GM23338 (cell line): ENCODE measurements at regions not wholly inside any gene's neighbourhood (a gene's known extent, or its start where the extent isn't known, plus 50 kb on each side); places are given as distances from the start of the nearest gene placed in this dataset.

Experiments
- ATAC-seq: fragments of 200-7000 bp; cut with Tn5 transposase; 3 replicates; pipeline ENCODE4 v1.9.1; 2020
- DNase-seq: peaks from one replicate; pipeline ENCODE4 v3.0.0-alpha.2; 2015; ENCODE audit warnings: low spot score
- H2AFZ ChIP-seq: fragments of 200-600 bp; sonication (generic); 2 replicates; pipeline ENCODE4 v1.8.0; 2016; ENCODE audit warnings: antibody characterized with exemption, mild to moderate bottlenecking, moderate library complexity
- H3F3A ChIP-seq: fragments of 200-600 bp; sonication (generic); replicated peaks from 2 replicates; pipeline ENCODE4 v1.8.0; 2017; ENCODE audit warnings: antibody characterized with exemption, mixed run types, low read depth
- H3K27ac ChIP-seq: fragments of 200-600 bp; sonication (generic); 2 replicates; pipeline ENCODE4 v1.6.1; 2016; ENCODE audit warnings: low read depth
- H3K27me3 ChIP-seq: fragments of 200-600 bp; sonication (generic); 2 replicates; pipeline ENCODE4 v1.8.0; 2016; ENCODE audit warnings: mild to moderate bottlenecking, mixed run types, moderate library complexity; ENCODE audit not compliant: insufficient read depth
- H3K36me3 ChIP-seq: fragments of 200-600 bp; sonication (generic); 2 replicates; pipeline ENCODE4 v1.8.0; 2016; ENCODE audit warnings: mild to moderate bottlenecking; ENCODE audit not compliant: insufficient read depth
- H3K4me1 ChIP-seq: fragments of 200-600 bp; sonication (generic); 2 replicates; pipeline ENCODE4 v1.8.0; 2016; ENCODE audit warnings: mild to moderate bottlenecking, moderate library complexity; ENCODE audit not compliant: insufficient read depth
- H3K4me2 ChIP-seq: fragments of 200-600 bp; sonication (generic); 2 replicates; pipeline ENCODE4 v1.7.1; 2017; ENCODE audit warnings: mixed run types
- H3K4me3 ChIP-seq: fragments of 200-600 bp; sonication (generic); 2 replicates; pipeline ENCODE4 v1.6.1; 2016; ENCODE audit warnings: mixed run types
- H3K79me2 ChIP-seq: fragments of 200-600 bp; sonication (generic); replicated peaks from 2 replicates; pipeline ENCODE4 v1.8.0; 2017; ENCODE audit warnings: mild to moderate bottlenecking; ENCODE audit not compliant: insufficient read depth
- H3K9me2 ChIP-seq: fragments of 200-600 bp; sonication (generic); 2 replicates; pipeline ENCODE4 v1.8.0; 2017; ENCODE audit not compliant: insufficient read depth
- H4K20me1 ChIP-seq: fragments of 200-600 bp; sonication (generic); replicated peaks from 2 replicates; pipeline ENCODE4 v1.8.0; 2017; ENCODE audit warnings: mild to moderate bottlenecking; ENCODE audit not compliant: insufficient read depth
- H3K27ac Mint-ChIP-seq: 2 replicates; pipeline ENCODE4 v1.8.0; 2020; ENCODE audit warnings: inconsistent platforms, mild to moderate bottlenecking, moderate library complexity, mixed read lengths
- H3K27me3 Mint-ChIP-seq: 3 replicates; pipeline ENCODE4 v1.8.0; 2022; ENCODE audit warnings: low read depth, mild to moderate bottlenecking, moderate library complexity, mixed read lengths, inconsistent platforms; ENCODE audit not compliant: insufficient read depth, poor library complexity
- H3K36me3 Mint-ChIP-seq: 3 replicates; pipeline ENCODE4 v1.8.0; 2021; ENCODE audit warnings: low read depth, mild to moderate bottlenecking, inconsistent platforms, moderate library complexity, mixed read lengths
- H3K4me1 Mint-ChIP-seq: 3 replicates; pipeline ENCODE4 v1.8.0; 2020; ENCODE audit warnings: mild to moderate bottlenecking, inconsistent platforms, mixed read lengths
- H3K4me3 Mint-ChIP-seq: 3 replicates; pipeline ENCODE4 v1.8.0; 2021; ENCODE audit warnings: moderate library complexity, mild to moderate bottlenecking, inconsistent platforms, mixed read lengths
- H3K9me3 Mint-ChIP-seq: 3 replicates; pipeline ENCODE4 v1.8.0; 2020; ENCODE audit warnings: moderate library complexity, mild to moderate bottlenecking, inconsistent platforms, mixed read lengths
- CREB1 ChIP-seq: fragments of 250-450 bp; sonication (Bioruptor Pico); IDR thresholded peaks from 2 replicates; pipeline ENCODE4 v1.5.0; 2020; ENCODE audit warnings: low read depth, mild to moderate bottlenecking, moderate library complexity
- CTCF ChIP-seq, 2 experiments: fragments of 200-600 bp in 1 of 2; sonication (generic) in 1 of 2; conservative IDR thresholded peaks; 2 replicates each; pipeline versions ENCODE4 v1.5.1 to v1.6.1; 2016 to 2017; ENCODE audit warnings: antibody characterized with exemption in 2 of 2, low read depth in 2 of 2, mild to moderate bottlenecking in 2 of 2, moderate library complexity in 1 of 2
- EZH2 ChIP-seq: fragments of 200-600 bp; sonication (generic); IDR thresholded peaks from one replicate; pipeline ENCODE4 v1.8.0; 2017; ENCODE audit warnings: antibody characterized with exemption, mild to moderate bottlenecking, low read depth; ENCODE audit not compliant: unreplicated experiment
- EZH2phosphoT487 ChIP-seq: fragments of 200-600 bp; sonication (generic); IDR thresholded peaks from one replicate; pipeline ENCODE4 v1.8.1; 2018; ENCODE audit warnings: antibody characterized with exemption; ENCODE audit not compliant: unreplicated experiment
- NANOG ChIP-seq: IDR thresholded peaks from 2 replicates; pipeline ENCODE4 v1.6.1; 2016; ENCODE audit warnings: antibody characterized with exemption, borderline replicate concordance
- POLR2AphosphoS5 ChIP-seq: IDR thresholded peaks from 2 replicates; pipeline ENCODE4 v1.6.1; 2016; ENCODE audit warnings: antibody characterized with exemption, low read depth
- REST ChIP-seq: IDR thresholded peaks from one replicate; pipeline ENCODE4 v1.6.1; 2018; ENCODE audit warnings: antibody characterized with exemption; ENCODE audit not compliant: unreplicated experiment
- STAT1 ChIP-seq: IDR thresholded peaks from one replicate; pipeline ENCODE4 v1.6.1; 2016; ENCODE audit warnings: antibody characterized with exemption; ENCODE audit not compliant: unreplicated experiment
- ZNF114 ChIP-seq: fragments of 250-450 bp; sonication (Bioruptor Pico); IDR thresholded peaks from 2 replicates; pipeline ENCODE4 v1.5.0; 2020; ENCODE audit warnings: mild to moderate bottlenecking, moderate library complexity
- ZNF331 ChIP-seq: fragments of 250-450 bp; sonication (Bioruptor Pico); IDR thresholded peaks from 2 replicates; pipeline ENCODE4 v1.5.0; 2020; ENCODE audit warnings: low read depth, mild to moderate bottlenecking, moderate library complexity
- TF ChIP-seq, protein P1 (sequence below): IDR thresholded peaks from 2 replicates; pipeline ENCODE4 v1.6.1; 2016; ENCODE audit warnings: antibody characterized with exemption

DNA sequence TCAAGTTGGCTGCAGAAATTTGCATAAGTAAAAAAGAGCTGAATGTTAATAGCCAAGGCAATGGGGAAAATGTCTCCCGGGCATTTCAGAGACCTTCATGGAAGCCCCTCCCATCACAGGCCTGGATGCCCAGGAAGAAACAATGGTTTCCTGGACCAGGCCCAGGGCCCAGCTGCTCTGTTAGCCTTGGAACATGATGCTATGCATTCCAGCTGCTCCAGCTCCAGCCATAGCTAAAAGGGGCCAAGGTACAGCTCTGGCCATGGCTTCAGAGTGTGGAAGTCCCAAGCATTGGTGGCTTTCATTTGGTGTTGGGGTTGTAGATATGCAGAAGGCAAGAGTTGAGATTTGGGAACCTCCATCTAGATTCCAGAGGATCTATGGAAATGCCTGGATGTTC, 508.3 kb downstream of the SPRY1 start (continued):
- TF ChIP-seq CTCF (conservative IDR thresholded peaks at IDR 0.05; ENCODE audit: low read depth in 2 of 2) (no peak), CREB1 (CRISPR knock-in tag) (no peak), EZH2 (no peak), EZH2phosphoT487 (no peak), ZNF331 (CRISPR knock-in tag) (no peak), NANOG (no peak), REST (no peak)

GRCh38 chr4:123913598-123913997, 517.0 kb downstream of the SPRY1 start:
- H3K27me3 ChIP-seq = no peaks in the 10 kb centered on the region
- H3K9me2 ChIP-seq = no peaks in the 10 kb centered on the region
- H2AFZ ChIP-seq = no peak overlapping the region
- H3K79me2 ChIP-seq = no peaks in the 10 kb centered on the region
- no peaks in the 10 kb centered on the region for H4K20me1 ChIP-seq
- no peak overlapping the region for H3K4me3 Mint-ChIP-seq
- DNase-seq (no peak), ATAC-seq (no peak)
- H3K4me1 Mint-ChIP-seq = no peaks in the 10 kb centered on the region
- H3K4me3 ChIP-seq = no peak overlapping the region
- H3K4me2 ChIP-seq = no peak overlapping the region
- H3K4me1 ChIP-seq = no peaks in the 10 kb centered on the region
- H3K27ac ChIP-seq = no peak overlapping the region
- H3K36me3 Mint-ChIP-seq = no peaks in the 10 kb centered on the region
- no peaks in the 10 kb centered on the region for H3K9me3 Mint-ChIP-seq
- H3K27me3 Mint-ChIP-seq = no peaks in the 10 kb centered on the region
- no peak for TF ChIP-seq CTCF (conservative IDR thresholded peaks at IDR 0.05; ENCODE audit: low read depth in 2 of 2)
- no peak for TF ChIP-seq CREB1 (CRISPR knock-in tag)
- TF ChIP-seq ZNF114 (CRISPR knock-in tag) = no peak
- TF ChIP-seq STAT1 = no peak
- TF ChIP-seq, protein P1, sequence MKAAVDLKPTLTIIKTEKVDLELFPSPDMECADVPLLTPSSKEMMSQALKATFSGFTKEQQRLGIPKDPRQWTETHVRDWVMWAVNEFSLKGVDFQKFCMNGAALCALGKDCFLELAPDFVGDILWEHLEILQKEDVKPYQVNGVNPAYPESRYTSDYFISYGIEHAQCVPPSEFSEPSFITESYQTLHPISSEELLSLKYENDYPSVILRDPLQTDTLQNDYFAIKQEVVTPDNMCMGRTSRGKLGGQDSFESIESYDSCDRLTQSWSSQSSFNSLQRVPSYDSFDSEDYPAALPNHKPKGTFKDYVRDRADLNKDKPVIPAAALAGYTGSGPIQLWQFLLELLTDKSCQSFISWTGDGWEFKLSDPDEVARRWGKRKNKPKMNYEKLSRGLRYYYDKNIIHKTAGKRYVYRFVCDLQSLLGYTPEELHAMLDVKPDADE = no peak
- TF ChIP-seq ZNF331 (CRISPR knock-in tag) = no peak
- TF ChIP-seq POLR2AphosphoS5 = no peak
- no peak overlapping the region for H3K27ac Mint-ChIP-seq
- H3F3A ChIP-seq = no peaks in the 10 kb centered on the region
- H3K36me3 ChIP-seq = no peaks in the 10 kb centered on the region
